HG02678 (cell line): ENCODE measurements at regions not wholly inside any gene's neighbourhood (a gene's known extent, or its start where the extent isn't known, plus 50 kb on each side); places are given as distances from the start of the nearest gene placed in this dataset.

Source experiments
- ATAC-seq: cut with Tn5 transposase; IDR thresholded peaks from one replicate; pipeline ENCODE4 v1.9.1; 2021; ENCODE audit warnings: mild to moderate bottlenecking, moderate library complexity; ENCODE audit not compliant: unreplicated experiment

DNA sequence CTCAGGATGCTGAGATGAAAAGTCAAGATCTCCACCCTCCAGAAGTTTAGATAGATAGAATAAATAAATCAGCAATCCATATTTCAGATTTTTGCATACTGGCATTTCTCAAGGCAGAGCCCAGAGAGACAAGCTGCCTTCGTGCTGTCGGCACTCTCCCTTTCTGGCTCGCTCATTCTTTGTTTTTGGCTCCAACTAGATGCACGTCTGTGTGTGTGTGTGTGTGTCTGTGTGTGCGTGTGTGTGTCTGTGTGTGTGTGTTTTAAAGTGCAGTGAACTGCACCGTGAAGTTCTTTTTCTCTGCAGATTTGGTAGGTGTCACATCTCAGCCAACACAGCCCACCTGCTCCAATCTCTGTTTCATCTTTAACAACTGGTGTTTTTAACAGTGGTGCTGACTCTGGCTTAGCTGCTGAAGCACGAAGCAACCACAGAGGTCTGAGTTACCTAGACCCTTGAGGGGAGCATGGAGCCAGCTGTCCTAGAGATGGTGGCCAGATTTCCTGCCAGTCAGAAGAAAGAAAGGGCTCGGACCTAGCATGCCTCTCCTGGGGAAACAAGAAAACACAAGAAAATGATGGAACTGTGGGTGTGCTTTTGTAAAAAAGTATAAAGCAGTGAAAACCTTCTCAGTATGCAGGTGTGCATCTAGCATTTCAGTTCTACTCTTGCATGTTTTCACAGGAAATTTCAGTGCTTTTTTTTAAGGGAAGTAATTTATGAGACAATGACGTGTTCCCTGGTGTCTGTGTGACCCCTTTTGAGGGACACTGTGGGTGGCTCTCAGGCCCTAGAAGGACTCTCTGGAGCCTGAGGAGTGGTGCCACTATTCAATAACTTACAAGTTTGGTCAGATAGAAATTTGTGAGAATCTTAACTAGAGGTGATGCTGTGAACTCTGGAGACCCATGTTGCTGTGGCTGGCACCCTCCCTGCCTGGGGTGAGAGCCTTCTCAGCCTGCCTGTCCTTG is 364.3 kb downstream of the RNF144A start:
- ATAC-seq = no peak

DNA sequence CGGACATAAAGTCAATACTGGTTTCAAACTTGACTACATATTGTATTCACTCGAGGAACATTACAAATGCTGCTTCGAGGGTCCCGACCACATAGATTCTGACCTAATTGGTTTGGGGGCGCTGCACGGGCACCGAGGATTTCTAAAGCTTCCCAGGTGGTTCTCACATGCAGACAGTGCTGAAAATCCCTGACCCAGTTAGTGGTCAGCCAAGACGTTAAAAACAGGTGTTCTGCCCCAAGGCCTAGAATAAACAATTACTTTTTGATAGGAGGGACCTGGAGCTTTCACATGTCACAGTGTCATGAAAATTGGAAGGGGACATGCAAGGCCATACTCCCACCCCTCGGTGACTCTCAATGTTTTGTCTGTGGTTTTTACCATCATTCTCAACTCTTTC is 368.9 kb downstream of the RNF144A start:
- no peak for ATAC-seq

GRCh38 chr2:7288484-7288883 is 371.3 kb downstream of the RNF144A start:
- no peak for ATAC-seq

DNA sequence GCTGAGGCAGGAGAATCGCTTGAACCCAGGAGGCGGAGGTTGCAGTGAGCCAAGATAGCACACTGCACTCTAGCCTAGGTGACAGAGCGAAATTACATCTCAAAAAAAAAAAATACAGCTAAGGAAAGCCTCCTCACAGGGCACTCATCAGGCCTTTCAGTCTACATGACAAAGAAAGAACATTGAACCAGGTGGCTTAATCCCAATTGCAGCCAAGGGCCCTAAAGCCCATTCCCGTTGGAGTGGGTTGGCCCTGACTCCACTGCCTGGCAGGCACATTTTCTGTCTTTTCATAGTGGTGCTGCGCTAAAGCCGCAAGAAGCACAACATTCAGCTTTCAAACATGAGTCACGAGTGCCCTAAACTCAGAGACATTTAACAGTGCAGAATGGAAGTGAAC is 372.5 kb downstream of the RNF144A start:
- ATAC-seq = no peak

GRCh38 chr2:7292154-7292691 is 375.0 kb downstream of the RNF144A start:
- ATAC-seq = no peak

DNA sequence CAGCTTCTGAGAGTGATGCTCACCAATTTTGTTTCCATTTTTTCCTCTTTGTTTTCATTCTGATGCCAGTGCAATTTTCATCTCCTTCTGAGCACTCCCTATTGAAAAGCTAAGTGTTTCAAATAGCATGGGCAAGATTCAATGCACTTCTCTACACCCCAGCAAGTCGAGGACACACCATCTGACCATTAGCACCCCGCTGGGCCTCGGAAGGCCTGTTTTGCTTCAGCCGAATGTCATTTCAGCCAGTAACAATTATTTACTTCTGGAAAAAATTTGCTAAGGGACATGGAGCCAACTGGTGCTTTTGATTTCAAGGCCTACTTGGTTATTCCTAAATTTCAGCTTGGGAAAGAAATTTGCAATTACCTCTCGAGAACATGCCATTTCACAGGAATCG is 392.4 kb downstream of the RNF144A start:
- no peak for ATAC-seq

DNA sequence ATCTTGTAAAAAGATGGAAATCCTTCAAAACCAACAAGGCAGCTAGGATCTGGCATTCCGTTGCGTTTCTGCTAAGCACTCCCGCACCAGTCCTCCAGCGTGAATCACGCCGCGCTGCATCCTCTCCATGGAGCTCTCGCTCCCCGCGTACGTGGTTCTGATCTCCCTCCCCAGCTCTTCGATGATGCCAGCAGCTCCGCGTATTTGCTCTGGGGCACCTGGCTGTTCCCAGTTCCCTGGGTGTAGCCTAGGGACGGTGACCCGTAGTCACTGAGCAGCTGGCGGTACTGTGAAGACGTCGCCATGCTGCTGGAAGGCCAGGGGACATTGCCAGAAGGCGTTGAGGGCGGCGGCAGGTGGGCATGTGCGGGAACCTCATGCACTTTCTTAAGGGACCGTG is 407.5 kb downstream of the RNF144A start:
- no peak for ATAC-seq

DNA sequence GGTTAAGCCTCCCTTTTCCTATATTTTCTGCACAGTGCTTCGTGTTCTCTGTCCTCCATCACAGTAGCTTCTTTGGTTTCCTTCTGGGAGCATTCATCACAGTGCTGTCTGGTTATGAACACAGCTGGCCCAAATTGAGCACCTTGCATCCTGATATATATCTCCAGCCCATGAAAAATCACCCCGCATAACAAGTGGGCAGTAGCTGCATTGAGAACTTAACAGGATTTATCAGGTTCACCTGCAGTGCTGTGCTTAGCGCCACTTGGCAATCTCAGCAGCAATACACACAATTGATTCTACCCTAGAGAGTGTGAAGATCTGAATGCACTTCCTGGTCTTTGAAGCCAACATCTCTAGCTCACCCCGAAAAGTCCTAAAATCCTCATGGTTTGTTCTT is 408.0 kb downstream of the RNF144A start:
- ATAC-seq = no peak

GRCh38 chr2:7329465-7329864 is 412.3 kb downstream of the RNF144A start:
- no peak for ATAC-seq

DNA sequence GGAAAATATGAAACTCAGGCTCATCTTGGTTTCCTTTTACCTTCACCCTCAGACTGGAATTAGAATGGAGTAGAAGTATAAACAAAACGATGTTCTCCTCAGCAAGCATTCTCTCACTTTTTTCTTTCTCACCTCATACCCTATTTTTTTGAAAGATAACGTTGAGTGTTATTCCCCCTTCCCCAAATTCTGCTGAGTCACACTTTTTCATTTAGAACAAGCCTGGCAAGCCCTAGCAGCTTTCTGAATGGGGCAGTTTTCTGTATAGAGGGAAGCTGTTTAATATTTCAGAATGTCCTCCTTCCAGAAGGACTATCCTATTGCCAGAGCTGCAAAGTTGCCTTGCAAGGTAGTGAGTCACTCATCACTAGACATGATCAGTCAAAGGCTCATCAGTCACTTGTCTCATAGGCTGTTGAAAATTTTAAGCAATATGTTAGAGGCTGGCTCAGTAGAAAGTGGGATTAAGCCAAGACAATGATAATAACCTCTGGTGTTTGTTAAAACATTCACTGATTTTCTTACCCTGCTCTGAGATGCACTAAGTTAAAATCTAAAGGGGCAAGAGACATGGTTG is 416.1 kb downstream of the RNF144A start:
- ATAC-seq = no peak

DNA sequence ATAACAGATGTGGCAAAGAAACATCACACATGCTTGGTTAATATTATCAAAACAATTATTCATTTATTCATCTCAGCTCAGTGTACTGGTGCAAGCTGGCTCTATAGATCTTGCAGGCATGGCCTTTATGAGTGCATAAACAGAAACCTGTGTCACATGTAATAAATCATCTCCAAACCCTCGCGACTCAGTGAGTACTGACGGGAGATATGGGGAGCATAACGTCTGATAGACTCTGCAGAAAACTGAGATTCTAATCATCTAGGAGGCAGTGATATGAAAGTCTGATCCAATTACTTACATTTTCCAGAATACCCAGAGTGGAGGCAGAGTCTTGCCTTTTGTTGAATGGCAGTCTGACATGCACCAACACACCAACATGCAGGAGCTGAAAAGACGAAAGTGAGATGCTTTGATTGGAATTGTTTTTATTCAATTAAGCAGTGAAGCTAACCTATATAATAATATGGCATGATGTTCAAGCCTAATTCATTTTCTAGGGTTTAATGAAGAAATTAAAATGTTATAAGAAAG is 416.8 kb downstream of the RNF144A start:
- ATAC-seq = no peak

DNA sequence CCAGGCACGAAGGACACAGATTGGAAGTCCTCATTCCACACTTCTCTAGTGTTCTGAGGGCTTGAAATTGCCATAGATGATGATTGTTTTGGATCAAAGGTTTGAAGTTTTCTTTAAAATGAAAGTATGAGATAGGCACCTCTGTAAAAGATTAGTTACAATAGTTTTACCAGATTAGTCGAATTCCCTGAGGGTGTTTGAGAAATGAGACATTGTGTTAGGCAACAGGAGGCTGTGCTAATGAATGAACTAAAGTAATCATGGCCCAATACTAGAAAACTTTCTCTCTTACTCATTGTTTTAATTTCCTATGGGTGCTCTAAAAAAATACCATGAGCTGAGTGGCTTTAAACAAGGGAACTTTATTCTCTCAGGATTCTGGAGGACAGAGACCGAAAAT is 421.7 kb downstream of the RNF144A start:
- ATAC-seq = no peak

GRCh38 chr2:7346336-7346735 is 429.1 kb downstream of the RNF144A start:
- ATAC-seq = no peak

- no peak for ATAC-seq
These were observed 431.5 kb downstream of the RNF144A start for GRCh38 chr2:7348761-7349160.

DNA sequence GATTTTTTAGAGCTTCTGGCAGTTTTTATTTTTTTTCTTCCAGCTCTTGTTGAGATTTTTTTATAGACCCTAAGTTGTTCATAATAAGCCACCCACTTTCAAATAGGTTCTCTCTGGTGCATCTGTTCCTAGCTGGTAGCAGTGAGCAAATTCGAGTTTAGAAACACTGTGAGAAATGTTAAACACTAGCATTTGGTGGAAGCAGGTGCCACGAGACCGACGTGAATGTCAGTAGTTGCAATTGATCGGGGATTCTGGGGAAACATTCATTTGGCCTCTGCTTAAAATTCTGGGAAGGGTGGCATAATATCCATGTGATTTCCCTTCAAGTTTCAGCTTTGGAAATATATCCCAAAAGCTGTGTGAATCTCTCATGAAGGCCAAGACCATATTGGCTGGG is 435.0 kb downstream of the RNF144A start:
- ATAC-seq = no peak

DNA sequence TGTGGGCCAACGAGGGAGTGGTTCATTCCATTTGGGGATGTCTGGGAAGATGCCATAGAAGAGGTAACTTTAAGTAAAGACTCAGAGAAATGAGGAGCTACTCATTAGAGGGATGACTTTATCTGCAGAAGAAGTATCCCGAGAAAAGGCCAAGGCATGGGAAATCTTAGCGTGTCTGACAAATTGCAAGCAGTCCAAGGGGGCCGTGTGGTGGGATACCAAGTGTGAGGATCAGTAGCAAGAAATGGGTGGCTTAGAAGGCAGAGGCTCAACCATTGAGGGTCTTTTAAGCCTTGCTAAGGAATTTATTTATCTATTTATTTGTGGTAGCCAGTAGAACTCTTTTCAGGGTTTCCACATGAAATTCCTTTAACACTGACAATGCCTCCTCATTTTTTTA is 436.4 kb downstream of the RNF144A start:
- no peak for ATAC-seq

DNA sequence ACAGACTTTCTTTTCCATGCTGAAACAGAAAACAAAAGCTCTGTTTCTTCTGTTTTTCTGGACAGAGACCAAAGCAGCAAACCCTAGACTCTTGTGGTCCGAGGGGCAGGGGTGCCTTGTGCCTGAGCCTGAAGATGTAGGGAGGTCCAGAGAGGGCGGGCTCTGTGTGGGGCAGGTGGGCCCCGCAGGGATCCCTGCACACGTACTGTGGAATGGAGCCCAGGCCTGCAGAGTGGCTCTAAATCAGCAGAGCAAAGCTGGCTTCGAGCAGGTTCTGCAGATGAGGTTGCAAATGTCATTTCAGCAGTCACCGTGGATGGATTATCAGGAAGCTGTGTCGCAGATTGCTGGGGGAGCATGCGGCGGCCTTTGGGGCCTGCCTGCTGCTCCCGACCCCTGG is 438.6 kb downstream of the RNF144A start:
- ATAC-seq = no peak

GRCh38 chr2:7356909-7357584 is 439.8 kb downstream of the RNF144A start:
- no peak for ATAC-seq

DNA sequence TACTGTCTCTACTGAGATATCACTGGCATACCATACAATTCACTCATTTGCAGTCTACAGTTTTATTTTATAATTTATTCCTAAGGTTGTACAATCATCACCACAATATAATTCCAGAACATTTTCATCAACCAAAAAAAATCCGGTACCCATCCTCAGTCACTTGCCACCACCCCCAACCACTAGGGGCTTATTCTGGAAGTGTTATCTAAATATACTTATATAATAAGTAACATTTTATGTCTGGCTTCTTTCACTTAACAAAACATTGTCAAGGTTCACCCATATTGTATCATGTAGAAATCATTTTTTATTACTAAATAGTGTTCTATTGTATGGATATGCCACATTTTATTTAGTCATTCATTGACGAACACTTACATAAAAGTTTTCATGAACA is 440.8 kb downstream of the RNF144A start:
- ATAC-seq = no peak

DNA sequence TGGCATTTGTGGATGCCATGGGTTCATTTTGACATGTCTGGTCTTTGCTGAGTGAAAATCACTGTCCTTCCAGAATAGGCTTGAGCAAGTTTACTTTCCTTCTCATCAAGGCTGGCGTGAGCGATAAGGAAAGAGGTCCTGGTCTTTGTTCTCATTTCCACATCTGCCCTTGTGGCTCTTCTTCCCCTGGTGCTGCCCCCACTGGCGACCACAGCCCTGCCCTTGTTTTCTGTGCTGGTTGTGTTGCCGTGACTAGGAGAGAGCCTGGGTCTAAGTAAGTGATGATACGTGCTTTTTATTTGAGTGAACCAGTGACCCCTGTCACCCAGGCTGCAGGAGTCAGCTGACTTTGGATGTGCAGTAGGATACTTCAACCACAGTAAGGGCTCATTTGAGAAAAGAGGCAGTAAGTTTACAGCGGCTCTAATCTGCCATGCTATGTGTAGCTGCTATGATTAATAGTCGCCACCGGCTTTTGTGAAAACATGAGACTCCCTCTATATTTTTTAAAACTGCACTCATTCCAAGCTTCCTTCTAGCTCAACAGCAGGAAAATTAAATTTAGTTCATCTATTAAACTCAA is 441.7 kb downstream of the RNF144A start:
- ATAC-seq = no peak

DNA sequence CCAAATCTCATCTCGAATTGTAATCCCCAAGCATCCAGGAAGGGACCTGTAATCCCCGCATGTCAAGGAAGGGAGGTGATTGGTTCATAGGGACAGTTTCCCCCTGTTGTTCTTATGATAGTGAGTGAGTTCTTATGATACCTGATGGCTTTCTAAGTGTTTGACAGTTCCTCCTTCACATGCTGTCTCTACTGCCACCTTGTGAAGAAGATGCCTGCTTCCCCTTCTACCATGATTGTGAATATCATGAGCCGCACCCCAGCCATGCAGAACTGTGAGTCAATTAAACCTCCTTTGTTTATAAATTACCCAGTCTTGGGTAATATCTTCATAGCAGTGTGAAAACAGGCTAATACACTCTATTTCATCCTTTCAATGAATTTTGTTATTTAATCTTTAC is 446.7 kb downstream of the RNF144A start:
- ATAC-seq = no peak
